ENCODE measurements at regions not wholly inside any gene's neighbourhood (a gene's known extent, or its start where the extent isn't known, plus 50 kb on each side); places are given as distances from the start of the nearest gene placed in this dataset.

DNA sequence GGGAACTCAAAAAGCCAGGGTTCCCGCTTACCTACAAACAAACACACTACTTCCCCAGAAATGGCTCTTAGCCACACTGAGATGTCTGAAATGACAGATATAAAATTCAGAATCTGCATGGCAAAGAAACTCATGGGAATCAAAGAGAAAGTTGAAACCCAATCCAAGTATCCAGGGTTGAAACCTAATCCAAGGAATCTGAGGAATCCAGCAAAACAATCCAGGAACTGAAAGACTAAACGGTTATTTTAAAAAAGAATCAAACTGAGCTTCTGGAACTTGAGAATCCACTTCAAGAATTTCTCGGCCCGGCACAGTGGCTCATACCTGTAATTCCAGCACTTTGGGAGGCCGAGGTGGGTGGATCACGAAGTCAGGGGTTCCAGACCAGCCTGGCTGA lies 568.8 kb downstream of the POM121L12 start:
- H4K5ac ChIP-seq (ENCODE audit: insufficient read length, low read depth, low read length), result no peak overlapping the region
- FAIRE-seq, result no peak
- no peak overlapping the region for H3K27ac ChIP-seq (ENCODE audit: low read depth, low read length)
- no peak overlapping the region for H2AK5ac ChIP-seq (ENCODE audit: low read depth, low read length)
- no peak overlapping the region for H3K4ac ChIP-seq (replicated peaks; ENCODE audit: insufficient read length, low read depth, low read length)
- H2BK12ac ChIP-seq (ENCODE audit: low read depth, low read length), result no peak overlapping the region; the same call in 1 of the 2 replicates
- H3K4me1 ChIP-seq (replicated peaks in 1 of 4; ENCODE audit: control insufficient read depth in 3 of 4, insufficient read depth in 4 of 4, low read length in 3 of 4), result peaks cover 0 to 4% (median 0%) of the 10 kb centered on the region in 4 experiments; a peak in 2 of 7 replicates
- H2BK15ac ChIP-seq (ENCODE audit: low read length), result no peak overlapping the region
- H3K23ac ChIP-seq (ENCODE audit: insufficient read length), result no peak overlapping the region
- ChIA-PET CTCF (ENCODE audit: partially characterized antibody) (interaction anchor here (1.0 kb wide), 1 partner anchor 1458 kb away, joined by 3 read pairs; no protein-coding TSS in a partner anchor), POLR2A (ENCODE audit: partially characterized antibody) (no interaction called here)
- H4K8ac ChIP-seq (ENCODE audit: extremely low read depth, insufficient read depth, low read length), result no peak overlapping the region
- TF ChIP-seq, protein P1, sequence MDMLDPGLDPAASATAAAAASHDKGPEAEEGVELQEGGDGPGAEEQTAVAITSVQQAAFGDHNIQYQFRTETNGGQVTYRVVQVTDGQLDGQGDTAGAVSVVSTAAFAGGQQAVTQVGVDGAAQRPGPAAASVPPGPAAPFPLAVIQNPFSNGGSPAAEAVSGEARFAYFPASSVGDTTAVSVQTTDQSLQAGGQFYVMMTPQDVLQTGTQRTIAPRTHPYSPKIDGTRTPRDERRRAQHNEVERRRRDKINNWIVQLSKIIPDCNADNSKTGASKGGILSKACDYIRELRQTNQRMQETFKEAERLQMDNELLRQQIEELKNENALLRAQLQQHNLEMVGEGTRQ (IDR thresholded peaks at IDR 0.05; ENCODE audit: low read length), result no peak
- TF ChIP-seq EGR1 (IDR thresholded peaks at IDR 0.05; ENCODE audit: borderline replicate concordance, low read depth, low read length), result no peak
- TF ChIP-seq KDM4A (IDR thresholded peaks at IDR 0.05; ENCODE audit: low read depth, low read length, severe bottlenecking), result no peak
- TF ChIP-seq HDAC6 (IDR thresholded peaks at IDR 0.05; ENCODE audit: low read depth, low read length), result no peak
- no peak for TF ChIP-seq RFX5 (IDR thresholded peaks at IDR 0.05; ENCODE audit: borderline replicate concordance, low read depth, low read length)
- no peak for TF ChIP-seq BRCA1 (IDR thresholded peaks at IDR 0.05; ENCODE audit: low read depth, low read length)
- H3K23me2 ChIP-seq (ENCODE audit: low read depth, low read length), result no peaks in the 10 kb centered on the region
- H3K9ac ChIP-seq (replicated peaks in 1 of 4; ENCODE audit: extremely low read depth in 1 of 4, low read depth in 3 of 4, low read length in 3 of 4), result no peak overlapping the region
- H3K4me2 ChIP-seq (ENCODE audit: insufficient read depth in 1 of 2, low read depth in 2 of 2, low read length in 2 of 2), result no peak overlapping the region
- no peaks in the 10 kb centered on the region for H4K20me1 ChIP-seq (replicated peaks in 1 of 2; ENCODE audit: control insufficient read depth in 1 of 2, insufficient read depth in 2 of 2, low read length in 2 of 2)
- 75% methylated on average over 6 of the region's 6 CpGs; no CpG with 5 or more reads in 1 of the 2 experiments for WGBS, 2 experiments (ENCODE audit: extremely low coverage in 1 of 2, insufficient coverage in 1 of 2, insufficient read length in 1 of 2, insufficient replicate concordance in 2 of 2, low coverage in 1 of 2, low lambda C conversion rate in 2 of 2, missing lambda C conversion rate in 1 of 2)
- H3K14ac ChIP-seq (ENCODE audit: insufficient read length), result no peak overlapping the region
- no peak overlapping the region for H2BK20ac ChIP-seq (ENCODE audit: low read length)
- no peaks in the 10 kb centered on the region for H3K79me1 ChIP-seq (ENCODE audit: low read depth, low read length)
- H3K56ac ChIP-seq (replicated peaks; ENCODE audit: insufficient read length, low read depth, low read length), result no peak overlapping the region
- H3K4me3 ChIP-seq (ENCODE audit: extremely low read depth in 1 of 4, insufficient read depth in 2 of 4, low read depth in 3 of 4, low read length in 4 of 4), result no peak overlapping the region
- no peaks in the 10 kb centered on the region for H3K27me3 ChIP-seq (replicated peaks in 1 of 4; ENCODE audit: control insufficient read depth in 3 of 4, extremely low read depth in 1 of 4, insufficient read depth in 3 of 4, low read length in 3 of 4)
- DNase-seq (ENCODE audit: low read depth in 1 of 2, low spot score in 2 of 2), result no peak
- H3K18ac ChIP-seq (ENCODE audit: extremely low read depth, low read length), result no peak overlapping the region
- no peaks in the 10 kb centered on the region for H3K36me3 ChIP-seq (ENCODE audit: control insufficient read depth in 2 of 4, insufficient read depth in 4 of 4, low read length in 3 of 4)
- H4K91ac ChIP-seq (replicated peaks; ENCODE audit: insufficient read length, low read length), result no peak overlapping the region
- H3K9me3 ChIP-seq (ENCODE audit: insufficient read depth in 2 of 2, low read depth in 1 of 2, low read length in 1 of 2), result no peaks in the 10 kb centered on the region
- peak overlapping the region; percentile 94; the same call in 1 of the 2 replicates for H2BK5ac ChIP-seq (ENCODE audit: low read depth, low read length)
- no peak overlapping the region for H2AFZ ChIP-seq (ENCODE audit: low read length)
- H2BK120ac ChIP-seq (replicated peaks; ENCODE audit: low read depth, low read length), result no peak overlapping the region
- H3K79me2 ChIP-seq (ENCODE audit: control insufficient read depth in 1 of 2, insufficient read depth in 2 of 2, low read length in 2 of 2), result no peaks in the 10 kb centered on the region

All from H1 (cell line).